PC-9 (cell line): ENCODE measurements at regions not wholly inside any gene's neighbourhood (a gene's known extent, or its start where the extent isn't known, plus 50 kb on each side); places are given as distances from the start of the nearest gene placed in this dataset.

Experiments
- CTCF ChIP-seq: fragments of 200-600 bp; sonication (generic); conservative IDR thresholded peaks from 2 replicates; pipeline ENCODE4 v1.6.1; 2017; ENCODE audit warnings: mixed run types, antibody characterized with exemption, mild to moderate bottlenecking, moderate library complexity
- EZH2 ChIP-seq: fragments of 200-600 bp; sonication (generic); IDR thresholded peaks from 2 replicates; pipeline ENCODE4 v1.8.0; 2017; ENCODE audit warnings: antibody characterized with exemption, low read depth

DNA sequence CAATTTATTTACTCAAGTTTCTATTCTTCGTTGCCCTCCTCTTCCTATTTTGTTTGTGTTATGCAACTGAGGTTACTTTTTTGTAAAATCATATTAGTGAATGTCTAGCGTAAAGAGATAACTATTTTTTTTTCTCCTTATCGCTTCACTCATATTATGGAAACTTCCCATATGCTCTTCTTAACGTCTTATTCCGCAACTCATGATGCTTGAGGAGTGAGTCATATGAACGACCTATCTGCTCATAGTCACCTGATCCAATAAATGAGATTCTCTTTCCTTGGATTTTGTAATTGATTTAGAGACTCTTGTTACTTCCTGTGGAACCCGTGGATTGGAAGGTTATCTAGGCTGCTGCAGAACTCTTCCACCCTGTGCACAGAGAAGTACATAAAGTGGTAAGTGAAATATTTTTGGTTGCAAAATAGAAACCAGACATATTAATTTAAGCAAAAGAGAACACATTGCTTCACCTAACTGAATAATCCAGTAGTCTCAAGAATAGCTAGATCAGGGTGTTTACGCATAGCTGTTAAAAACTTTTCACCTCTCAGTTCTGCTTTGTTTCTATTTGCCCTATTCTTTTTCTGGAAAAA, 719.3 kb upstream of the SGO1 start:
- TF ChIP-seq CTCF (no peak), EZH2 (no peak)
